ENCODE measurements at regions not wholly inside any gene's neighbourhood (a gene's known extent, or its start where the extent isn't known, plus 50 kb on each side); places are given as distances from the start of the nearest gene placed in this dataset.

DNA sequence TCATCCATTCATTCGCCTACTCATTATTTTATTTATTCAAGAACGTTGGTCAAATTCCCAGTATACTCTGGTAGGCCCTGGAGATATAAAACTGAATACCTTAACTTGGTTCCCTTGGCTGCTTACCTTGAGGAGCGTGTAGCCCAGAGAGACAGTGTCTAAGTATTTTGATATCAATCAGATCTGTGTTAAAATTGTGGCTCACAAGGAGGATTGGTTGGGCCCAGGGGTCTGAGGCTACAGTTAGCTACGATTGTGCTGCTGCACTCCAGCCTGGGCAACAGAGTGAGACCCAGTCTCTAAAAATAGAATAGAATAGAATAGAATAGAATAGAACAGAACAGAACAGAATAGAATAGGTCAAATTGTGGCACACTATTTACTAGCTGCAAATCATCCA lies 438.4 kb downstream of the ADAMTS20 start:
- no peaks in the 10 kb centered on the region for H3K36me3 Mint-ChIP-seq
- H3K9me3 Mint-ChIP-seq = peaks cover 6% of the 10 kb centered on the region
- no peaks in the 10 kb centered on the region for H3K27me3 Mint-ChIP-seq (ENCODE audit: low read depth)
- no peak for DNase-seq (ENCODE audit: low spot score)
- H3K4me3 Mint-ChIP-seq = no peak overlapping the region
- no peak for ATAC-seq
- ChIA-PET POLR2A (no interaction called here), CTCF (no interaction called here)
- H3K4me1 Mint-ChIP-seq = peaks cover 11% of the 10 kb centered on the region
- H3K27ac Mint-ChIP-seq = no peak overlapping the region
- TF ChIP-seq, protein P1, sequence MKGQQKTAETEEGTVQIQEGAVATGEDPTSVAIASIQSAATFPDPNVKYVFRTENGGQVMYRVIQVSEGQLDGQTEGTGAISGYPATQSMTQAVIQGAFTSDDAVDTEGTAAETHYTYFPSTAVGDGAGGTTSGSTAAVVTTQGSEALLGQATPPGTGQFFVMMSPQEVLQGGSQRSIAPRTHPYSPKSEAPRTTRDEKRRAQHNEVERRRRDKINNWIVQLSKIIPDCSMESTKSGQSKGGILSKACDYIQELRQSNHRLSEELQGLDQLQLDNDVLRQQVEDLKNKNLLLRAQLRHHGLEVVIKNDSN (CRISPR knock-in tag; IDR thresholded peaks at IDR 0.05) = no peak
- TF ChIP-seq JAZF1 (CRISPR knock-in tag; IDR thresholded peaks at IDR 0.05) (no peak), IRF2 (CRISPR knock-in tag; IDR thresholded peaks at IDR 0.05; ENCODE audit: borderline replicate concordance, low read depth) (no peak), GABPB1 (CRISPR knock-in tag; IDR thresholded peaks at IDR 0.05) (no peak), NR2C2 (CRISPR knock-in tag; IDR thresholded peaks at IDR 0.05) (no peak), RELA (CRISPR knock-in tag; IDR thresholded peaks at IDR 0.05; ENCODE audit: borderline replicate concordance) (no peak), ZNF671 (CRISPR knock-in tag; IDR thresholded peaks at IDR 0.05) (no peak), E2F5 (CRISPR knock-in tag; IDR thresholded peaks at IDR 0.05) (no peak), ARID4B (CRISPR knock-in tag; IDR thresholded peaks at IDR 0.05; ENCODE audit: borderline replicate concordance) (no peak), FOXP1 (CRISPR knock-in tag; IDR thresholded peaks at IDR 0.05; ENCODE audit: borderline replicate concordance) (no peak), ZNF219 (CRISPR knock-in tag; IDR thresholded peaks at IDR 0.05; ENCODE audit: borderline replicate concordance) (no peak), PRDM15 (CRISPR knock-in tag; IDR thresholded peaks at IDR 0.05) (no peak), RORB (CRISPR knock-in tag; IDR thresholded peaks at IDR 0.05) (no peak), ZNF423 (CRISPR knock-in tag; IDR thresholded peaks at IDR 0.05) (no peak)
- TF ChIP-seq, protein P2, sequence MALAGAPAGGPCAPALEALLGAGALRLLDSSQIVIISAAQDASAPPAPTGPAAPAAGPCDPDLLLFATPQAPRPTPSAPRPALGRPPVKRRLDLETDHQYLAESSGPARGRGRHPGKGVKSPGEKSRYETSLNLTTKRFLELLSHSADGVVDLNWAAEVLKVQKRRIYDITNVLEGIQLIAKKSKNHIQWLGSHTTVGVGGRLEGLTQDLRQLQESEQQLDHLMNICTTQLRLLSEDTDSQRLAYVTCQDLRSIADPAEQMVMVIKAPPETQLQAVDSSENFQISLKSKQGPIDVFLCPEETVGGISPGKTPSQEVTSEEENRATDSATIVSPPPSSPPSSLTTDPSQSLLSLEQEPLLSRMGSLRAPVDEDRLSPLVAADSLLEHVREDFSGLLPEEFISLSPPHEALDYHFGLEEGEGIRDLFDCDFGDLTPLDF (CRISPR knock-in tag; IDR thresholded peaks at IDR 0.05) = no peak
- TF ChIP-seq, protein P3, sequence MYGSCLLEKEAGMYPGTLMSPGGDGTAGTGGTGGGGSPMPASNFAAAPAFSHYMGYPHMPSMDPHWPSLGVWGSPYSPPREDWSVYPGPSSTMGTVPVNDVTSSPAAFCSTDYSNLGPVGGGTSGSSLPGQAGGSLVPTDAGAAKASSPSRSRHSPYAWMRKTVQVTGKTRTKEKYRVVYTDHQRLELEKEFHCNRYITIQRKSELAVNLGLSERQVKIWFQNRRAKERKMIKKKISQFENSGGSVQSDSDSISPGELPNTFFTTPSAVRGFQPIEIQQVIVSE (CRISPR knock-in tag; IDR thresholded peaks at IDR 0.05; ENCODE audit: borderline replicate concordance) = no peak
- TF ChIP-seq, protein P4, sequence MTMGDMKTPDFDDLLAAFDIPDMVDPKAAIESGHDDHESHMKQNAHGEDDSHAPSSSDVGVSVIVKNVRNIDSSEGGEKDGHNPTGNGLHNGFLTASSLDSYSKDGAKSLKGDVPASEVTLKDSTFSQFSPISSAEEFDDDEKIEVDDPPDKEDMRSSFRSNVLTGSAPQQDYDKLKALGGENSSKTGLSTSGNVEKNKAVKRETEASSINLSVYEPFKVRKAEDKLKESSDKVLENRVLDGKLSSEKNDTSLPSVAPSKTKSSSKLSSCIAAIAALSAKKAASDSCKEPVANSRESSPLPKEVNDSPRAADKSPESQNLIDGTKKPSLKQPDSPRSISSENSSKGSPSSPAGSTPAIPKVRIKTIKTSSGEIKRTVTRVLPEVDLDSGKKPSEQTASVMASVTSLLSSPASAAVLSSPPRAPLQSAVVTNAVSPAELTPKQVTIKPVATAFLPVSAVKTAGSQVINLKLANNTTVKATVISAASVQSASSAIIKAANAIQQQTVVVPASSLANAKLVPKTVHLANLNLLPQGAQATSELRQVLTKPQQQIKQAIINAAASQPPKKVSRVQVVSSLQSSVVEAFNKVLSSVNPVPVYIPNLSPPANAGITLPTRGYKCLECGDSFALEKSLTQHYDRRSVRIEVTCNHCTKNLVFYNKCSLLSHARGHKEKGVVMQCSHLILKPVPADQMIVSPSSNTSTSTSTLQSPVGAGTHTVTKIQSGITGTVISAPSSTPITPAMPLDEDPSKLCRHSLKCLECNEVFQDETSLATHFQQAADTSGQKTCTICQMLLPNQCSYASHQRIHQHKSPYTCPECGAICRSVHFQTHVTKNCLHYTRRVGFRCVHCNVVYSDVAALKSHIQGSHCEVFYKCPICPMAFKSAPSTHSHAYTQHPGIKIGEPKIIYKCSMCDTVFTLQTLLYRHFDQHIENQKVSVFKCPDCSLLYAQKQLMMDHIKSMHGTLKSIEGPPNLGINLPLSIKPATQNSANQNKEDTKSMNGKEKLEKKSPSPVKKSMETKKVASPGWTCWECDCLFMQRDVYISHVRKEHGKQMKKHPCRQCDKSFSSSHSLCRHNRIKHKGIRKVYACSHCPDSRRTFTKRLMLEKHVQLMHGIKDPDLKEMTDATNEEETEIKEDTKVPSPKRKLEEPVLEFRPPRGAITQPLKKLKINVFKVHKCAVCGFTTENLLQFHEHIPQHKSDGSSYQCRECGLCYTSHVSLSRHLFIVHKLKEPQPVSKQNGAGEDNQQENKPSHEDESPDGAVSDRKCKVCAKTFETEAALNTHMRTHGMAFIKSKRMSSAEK (CRISPR knock-in tag; IDR thresholded peaks at IDR 0.05; ENCODE audit: borderline replicate concordance) = no peak
- TF ChIP-seq, protein P5, sequence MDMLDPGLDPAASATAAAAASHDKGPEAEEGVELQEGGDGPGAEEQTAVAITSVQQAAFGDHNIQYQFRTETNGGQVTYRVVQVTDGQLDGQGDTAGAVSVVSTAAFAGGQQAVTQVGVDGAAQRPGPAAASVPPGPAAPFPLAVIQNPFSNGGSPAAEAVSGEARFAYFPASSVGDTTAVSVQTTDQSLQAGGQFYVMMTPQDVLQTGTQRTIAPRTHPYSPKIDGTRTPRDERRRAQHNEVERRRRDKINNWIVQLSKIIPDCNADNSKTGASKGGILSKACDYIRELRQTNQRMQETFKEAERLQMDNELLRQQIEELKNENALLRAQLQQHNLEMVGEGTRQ (CRISPR knock-in tag; IDR thresholded peaks at IDR 0.05) = no peak

All from WTC11 (cell line).